Epithelial cell of proximal tubule (primary cell): ENCODE measurements at regions not wholly inside any gene's neighbourhood (a gene's known extent, or its start where the extent isn't known, plus 50 kb on each side); places are given as distances from the start of the nearest gene placed in this dataset.

Source experiments
- DNase-seq: peaks from one replicate; pipeline ENCODE4 v3.0.0-alpha.2; 2011; ENCODE audit warnings: low read depth
- H3K4me3 ChIP-seq: 2 replicates; pipeline ENCODE4 v1.5.1; 2011; ENCODE audit warnings: low read depth, mild to moderate bottlenecking, low read length
- TF ChIP-seq, protein P1 (sequence below): conservative IDR thresholded peaks from 2 replicates; pipeline ENCODE4 v1.5.1; 2012; ENCODE audit warnings: low read depth, mild to moderate bottlenecking, low read length

DNA sequence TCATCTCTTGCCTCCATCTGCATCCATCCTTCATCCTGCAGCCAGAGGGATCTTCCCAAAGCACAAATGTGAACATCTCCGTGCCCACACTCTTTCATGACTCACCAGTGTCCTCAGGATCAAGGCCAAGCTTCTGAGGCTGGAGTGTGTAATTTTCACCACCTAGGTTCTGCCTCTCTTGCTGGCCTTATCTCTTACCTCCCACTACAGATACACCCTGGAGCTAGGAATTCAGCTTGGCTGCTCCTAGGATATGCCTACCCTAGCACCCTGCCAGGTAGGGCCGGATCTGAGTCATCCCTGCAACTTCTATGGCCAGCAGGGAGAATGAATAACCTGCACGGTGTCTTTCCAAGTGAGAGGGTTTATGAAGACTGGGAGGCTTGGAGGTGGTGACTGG lies 208.7 kb upstream of the CSF3R start:
- TF ChIP-seq, protein P1, sequence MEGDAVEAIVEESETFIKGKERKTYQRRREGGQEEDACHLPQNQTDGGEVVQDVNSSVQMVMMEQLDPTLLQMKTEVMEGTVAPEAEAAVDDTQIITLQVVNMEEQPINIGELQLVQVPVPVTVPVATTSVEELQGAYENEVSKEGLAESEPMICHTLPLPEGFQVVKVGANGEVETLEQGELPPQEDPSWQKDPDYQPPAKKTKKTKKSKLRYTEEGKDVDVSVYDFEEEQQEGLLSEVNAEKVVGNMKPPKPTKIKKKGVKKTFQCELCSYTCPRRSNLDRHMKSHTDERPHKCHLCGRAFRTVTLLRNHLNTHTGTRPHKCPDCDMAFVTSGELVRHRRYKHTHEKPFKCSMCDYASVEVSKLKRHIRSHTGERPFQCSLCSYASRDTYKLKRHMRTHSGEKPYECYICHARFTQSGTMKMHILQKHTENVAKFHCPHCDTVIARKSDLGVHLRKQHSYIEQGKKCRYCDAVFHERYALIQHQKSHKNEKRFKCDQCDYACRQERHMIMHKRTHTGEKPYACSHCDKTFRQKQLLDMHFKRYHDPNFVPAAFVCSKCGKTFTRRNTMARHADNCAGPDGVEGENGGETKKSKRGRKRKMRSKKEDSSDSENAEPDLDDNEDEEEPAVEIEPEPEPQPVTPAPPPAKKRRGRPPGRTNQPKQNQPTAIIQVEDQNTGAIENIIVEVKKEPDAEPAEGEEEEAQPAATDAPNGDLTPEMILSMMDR, result no peak
- no peak overlapping the region for H3K4me3 ChIP-seq
- DNase-seq, result no peak

- DNase-seq, result no peak
- TF ChIP-seq, protein P1, result no peak
- no peak overlapping the region for H3K4me3 ChIP-seq
These were observed 207.3 kb upstream of the CSF3R start for GRCh38 chr1:36689992-36690391.

DNA sequence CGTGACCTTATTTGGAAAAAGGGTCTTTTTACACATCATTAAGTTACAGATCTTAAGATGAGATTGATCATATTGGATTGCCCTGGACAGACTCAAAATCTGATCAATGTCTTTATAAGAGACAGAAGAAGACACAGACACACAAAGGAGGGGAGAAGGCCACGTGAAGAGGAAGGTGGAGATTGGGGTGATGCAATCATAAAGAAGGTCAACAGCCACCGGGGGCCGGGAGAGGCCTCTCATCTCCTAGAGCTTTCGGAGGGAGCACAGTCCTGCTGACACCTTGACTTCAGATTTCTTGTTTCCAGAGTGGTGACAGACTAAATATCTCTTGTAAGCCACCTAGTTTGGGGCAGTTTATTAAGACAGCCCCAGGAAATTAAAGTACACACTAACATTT lies 204.6 kb upstream of the CSF3R start:
- TF ChIP-seq, protein P1, result no peak
- no peak overlapping the region for H3K4me3 ChIP-seq
- DNase-seq, result no peak

DNA sequence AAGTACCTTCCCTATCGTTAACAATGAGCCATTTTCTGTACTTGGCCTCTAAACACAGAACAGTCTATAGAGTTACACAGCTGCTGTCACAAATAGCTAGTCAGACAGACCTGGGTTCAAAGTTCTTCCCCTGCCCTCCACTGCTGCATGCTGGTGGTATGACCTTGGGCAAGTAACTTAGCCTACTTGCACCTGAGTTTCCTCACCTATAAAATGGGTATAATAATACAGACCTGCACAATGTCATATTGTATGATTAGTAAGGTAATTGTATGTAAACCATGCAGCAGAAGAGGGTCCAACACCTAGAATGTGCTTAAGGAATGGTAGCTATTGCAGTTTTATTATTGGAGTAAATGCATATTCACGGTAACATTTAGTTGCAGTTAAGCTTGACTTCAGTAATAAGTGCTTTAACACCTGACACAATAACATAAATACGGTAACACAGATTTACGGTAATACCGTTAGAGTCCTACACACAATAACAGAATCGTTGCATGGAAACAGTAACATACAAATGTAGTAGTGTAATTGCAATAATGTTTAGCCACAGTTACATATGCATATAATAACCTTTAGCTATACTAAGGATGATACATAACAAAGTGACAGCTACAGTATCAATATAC lies 193.3 kb upstream of the CSF3R start:
- DNase-seq, result no peak
- TF ChIP-seq, protein P1, result no peak
- H3K4me3 ChIP-seq, result no peak overlapping the region

DNA sequence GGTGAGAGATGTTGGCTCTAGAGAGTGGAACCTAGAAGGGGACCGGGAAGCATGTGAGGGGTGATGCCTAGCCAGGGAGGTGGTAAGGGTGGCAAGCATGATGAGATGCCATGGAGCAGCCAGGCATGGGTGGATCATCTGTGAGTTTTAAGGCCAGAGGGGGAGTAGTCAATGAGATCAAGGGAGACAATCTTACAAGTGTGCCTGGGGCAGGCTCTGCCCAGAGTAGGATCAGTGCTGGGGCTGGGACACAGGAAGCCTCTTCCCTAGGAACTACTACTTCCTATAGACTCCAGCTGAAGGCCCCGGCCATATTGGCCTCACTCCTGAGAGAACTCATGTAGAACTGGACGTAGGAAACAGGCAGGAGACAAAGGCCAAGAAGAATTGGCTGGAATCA lies 192.4 kb upstream of the CSF3R start:
- DNase-seq, result no peak
- no peak overlapping the region for H3K4me3 ChIP-seq
- TF ChIP-seq, protein P1, result no peak

DNA sequence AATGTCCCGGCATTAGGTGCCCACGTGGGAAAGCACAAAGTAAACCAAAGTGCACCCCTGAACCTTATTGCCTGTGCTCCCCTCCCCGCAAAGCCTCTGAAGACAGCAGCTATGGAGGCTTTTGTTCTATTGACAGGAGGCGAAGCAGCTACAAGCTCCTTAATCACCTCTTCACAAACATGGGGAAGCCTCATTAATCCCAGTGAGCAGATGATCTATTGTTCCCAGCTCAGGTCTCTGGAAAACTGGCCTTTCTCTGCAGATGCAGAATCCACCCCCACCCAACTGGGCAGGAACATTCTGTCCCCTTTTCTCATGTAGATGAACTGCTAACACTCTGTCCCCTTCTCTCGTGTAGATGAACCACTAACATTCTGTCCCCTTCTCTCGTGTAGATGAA lies 190.5 kb upstream of the CSF3R start:
- H3K4me3 ChIP-seq, result no peak overlapping the region
- DNase-seq, result no peak
- TF ChIP-seq, protein P1, result no peak

GRCh38 chr1:36669262-36669661 lies 186.5 kb upstream of the CSF3R start:
- DNase-seq, result no peak
- TF ChIP-seq, protein P1, result no peak
- no peak overlapping the region for H3K4me3 ChIP-seq
